ENCODE measurements at regions not wholly inside any gene's neighbourhood (a gene's known extent, or its start where the extent isn't known, plus 50 kb on each side); places are given as distances from the start of the nearest gene placed in this dataset.

DNA sequence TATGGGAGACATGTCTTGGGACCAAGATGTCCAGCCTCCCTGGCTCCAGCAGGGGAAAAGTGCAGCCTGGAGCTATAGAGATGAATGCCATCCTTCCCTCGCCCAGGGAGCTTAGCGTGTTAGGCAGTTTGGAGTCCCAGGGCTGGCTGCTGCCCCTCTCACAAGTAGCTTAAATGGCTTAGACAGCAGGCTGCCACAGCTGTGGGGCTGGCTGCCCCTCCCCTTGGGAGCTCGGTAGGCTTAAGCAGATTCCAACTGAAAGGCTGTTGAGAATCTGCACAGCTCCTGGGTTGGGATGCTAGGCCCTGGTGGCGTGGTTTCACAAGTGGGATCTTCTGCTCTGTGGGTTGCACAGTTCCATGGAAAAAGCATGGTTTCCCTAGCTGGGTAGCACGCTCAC lies 940.5 kb upstream of the DDX18 start:
- Histone ChIP-seq H3K4ac (ENCODE audit: low read length) (no peak overlapping the region), H3K79me1 (ENCODE audit: low read depth, low read length) (no peaks in the 10 kb centered on the region), H4K91ac (ENCODE audit: low read depth, low read length, poor library complexity) (no peak overlapping the region), H3K14ac (ENCODE audit: low read length) (no peak overlapping the region), H2BK15ac (ENCODE audit: low read length) (no peak overlapping the region), H3K18ac (ENCODE audit: low read length) (no peak overlapping the region), H3K27ac (replicated peaks; ENCODE audit: low read length) (no peak overlapping the region), H2AFZ (ENCODE audit: low read length) (no peak overlapping the region), H3K4me1 (ENCODE audit: control insufficient read depth in 2 of 2, insufficient read depth in 1 of 2, low read depth in 1 of 2, low read length in 2 of 2) (no peaks in the 10 kb centered on the region), H3K4me2 (ENCODE audit: insufficient read depth, low read length, poor library complexity, severe bottlenecking) (no peak overlapping the region), H3K23ac (ENCODE audit: low read depth, low read length, poor library complexity) (no peak overlapping the region), H2BK12ac (ENCODE audit: low read length) (no peak overlapping the region), H3K9ac (ENCODE audit: low read depth, low read length, poor library complexity) (no peak overlapping the region), H2AK5ac (ENCODE audit: low read depth, low read length) (no peak overlapping the region), H4K8ac (ENCODE audit: low read depth, low read length) (no peak overlapping the region), H2BK120ac (ENCODE audit: low read depth, low read length) (no peak overlapping the region), H3K27me3 (ENCODE audit: control insufficient read depth in 3 of 3, insufficient read depth in 3 of 3, low read depth in 1 of 3, low read length in 3 of 3) (no peaks in the 10 kb centered on the region), H3K36me3 (replicated peaks in 1 of 2; ENCODE audit: control insufficient read depth in 2 of 2, insufficient read depth in 2 of 2, low read length in 2 of 2) (no peaks in the 10 kb centered on the region), H3K4me3 (ENCODE audit: low read length in 2 of 2) (no peak overlapping the region), H3K9me3 (replicated peaks in 1 of 2; ENCODE audit: control insufficient read depth in 2 of 2, insufficient read depth in 1 of 2, low read depth in 1 of 2, low read length in 2 of 2) (no peaks in the 10 kb centered on the region), H2BK5ac (ENCODE audit: low read length) (no peak overlapping the region)
- DNase-seq (ENCODE audit: low spot score): no peak
- WGBS, 2 donors (ENCODE audit: extremely low coverage in 2 of 2, insufficient read length in 2 of 2, insufficient replicate concordance in 1 of 2): no CpG with 5 or more reads among the region's 5 CpGs

DNA sequence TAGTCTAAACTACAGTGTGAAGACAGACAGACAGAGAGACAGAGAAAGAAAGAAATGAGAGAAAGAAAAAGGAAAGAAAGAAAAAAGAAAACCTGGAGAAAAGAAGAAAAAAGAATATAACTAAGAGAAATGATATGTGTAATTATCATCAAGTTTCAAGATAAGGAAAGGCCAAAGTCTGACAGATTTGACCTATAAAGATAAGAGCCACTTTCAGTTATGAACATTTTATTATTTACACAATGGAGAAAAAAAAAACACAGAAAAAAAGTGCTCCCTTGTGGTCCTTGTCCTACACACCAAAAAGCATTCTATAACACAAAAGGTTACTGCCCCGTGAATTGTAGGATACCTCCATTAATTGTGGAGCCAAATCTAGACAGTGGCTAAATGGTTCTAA lies 937.2 kb upstream of the DDX18 start:
- H3K79me1 ChIP-seq (ENCODE audit: low read depth, low read length): no peaks in the 10 kb centered on the region
- no peak overlapping the region for H2BK5ac ChIP-seq (ENCODE audit: low read length)
- WGBS, 2 donors (ENCODE audit: extremely low coverage in 2 of 2, insufficient read length in 2 of 2, insufficient replicate concordance in 1 of 2): no CpG with 5 or more reads among the region's 1 CpG

DNA sequence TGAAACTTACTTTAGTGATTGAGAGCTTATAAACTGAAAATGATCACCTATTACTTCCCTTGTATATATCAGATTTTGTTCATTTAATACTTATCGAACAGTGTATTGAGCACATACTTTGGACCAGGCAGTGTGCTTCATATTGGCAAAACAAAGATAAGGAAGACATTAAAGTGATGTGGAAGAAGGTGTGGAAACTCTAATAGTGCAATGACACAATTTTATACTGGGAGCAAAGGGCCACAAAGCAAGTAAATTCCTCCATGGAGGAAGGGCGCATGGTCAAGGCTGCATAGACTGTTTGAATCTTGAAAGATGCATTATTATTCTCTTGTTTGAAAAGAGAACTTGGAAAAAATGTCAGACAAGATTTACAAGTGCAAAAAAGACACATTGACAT lies 936.5 kb upstream of the DDX18 start:
- Histone ChIP-seq H3K4me1 (ENCODE audit: control insufficient read depth in 2 of 2, insufficient read depth in 1 of 2, low read depth in 1 of 2, low read length in 2 of 2) (no peaks in the 10 kb centered on the region), H4K91ac (ENCODE audit: low read depth, low read length, poor library complexity) (no peak overlapping the region), H3K79me1 (ENCODE audit: low read depth, low read length) (no peaks in the 10 kb centered on the region), H2AFZ (ENCODE audit: low read length) (no peak overlapping the region), H3K27ac (replicated peaks; ENCODE audit: low read length) (no peak overlapping the region), H3K27me3 (ENCODE audit: control insufficient read depth in 3 of 3, insufficient read depth in 3 of 3, low read depth in 1 of 3, low read length in 3 of 3) (no peaks in the 10 kb centered on the region), H3K36me3 (replicated peaks in 1 of 2; ENCODE audit: control insufficient read depth in 2 of 2, insufficient read depth in 2 of 2, low read length in 2 of 2) (no peaks in the 10 kb centered on the region), H3K23ac (ENCODE audit: low read depth, low read length, poor library complexity) (no peak overlapping the region), H2BK12ac (ENCODE audit: low read length) (no peak overlapping the region), H2BK15ac (ENCODE audit: low read length) (no peak overlapping the region), H3K4me2 (ENCODE audit: insufficient read depth, low read length, poor library complexity, severe bottlenecking) (no peak overlapping the region), H3K9ac (ENCODE audit: low read depth, low read length, poor library complexity) (no peak overlapping the region), H3K4ac (ENCODE audit: low read length) (no peak overlapping the region), H3K14ac (ENCODE audit: low read length) (no peak overlapping the region), H3K18ac (ENCODE audit: low read length) (no peak overlapping the region), H2BK120ac (ENCODE audit: low read depth, low read length) (no peak overlapping the region), H3K4me3 (ENCODE audit: low read length in 2 of 2) (no peak overlapping the region), H2BK5ac (ENCODE audit: low read length) (no peak overlapping the region), H2AK5ac (ENCODE audit: low read depth, low read length) (no peak overlapping the region), H3K9me3 (replicated peaks in 1 of 2; ENCODE audit: control insufficient read depth in 2 of 2, insufficient read depth in 1 of 2, low read depth in 1 of 2, low read length in 2 of 2) (no peaks in the 10 kb centered on the region), H4K8ac (ENCODE audit: low read depth, low read length) (no peak overlapping the region)
- WGBS, 2 donors (ENCODE audit: extremely low coverage in 2 of 2, insufficient read length in 2 of 2, insufficient replicate concordance in 1 of 2): no CpG with 5 or more reads among the region's 2 CpGs
- no peak for DNase-seq (ENCODE audit: low spot score)

More for the DNA sequence above, 937.2 kb upstream of the DDX18 start:
- Histone ChIP-seq H3K9ac (ENCODE audit: low read depth, low read length, poor library complexity) (no peak overlapping the region), H3K27ac (replicated peaks; ENCODE audit: low read length) (no peak overlapping the region), H3K36me3 (replicated peaks in 1 of 2; ENCODE audit: control insufficient read depth in 2 of 2, insufficient read depth in 2 of 2, low read length in 2 of 2) (no peaks in the 10 kb centered on the region), H2AK5ac (ENCODE audit: low read depth, low read length) (no peak overlapping the region), H2BK15ac (ENCODE audit: low read length) (no peak overlapping the region), H3K14ac (ENCODE audit: low read length) (no peak overlapping the region), H3K4ac (ENCODE audit: low read length) (no peak overlapping the region), H3K23ac (ENCODE audit: low read depth, low read length, poor library complexity) (no peak overlapping the region), H4K8ac (ENCODE audit: low read depth, low read length) (no peak overlapping the region), H2AFZ (ENCODE audit: low read length) (no peak overlapping the region), H3K27me3 (ENCODE audit: control insufficient read depth in 3 of 3, insufficient read depth in 3 of 3, low read depth in 1 of 3, low read length in 3 of 3) (no peaks in the 10 kb centered on the region), H3K4me1 (ENCODE audit: control insufficient read depth in 2 of 2, insufficient read depth in 1 of 2, low read depth in 1 of 2, low read length in 2 of 2) (no peaks in the 10 kb centered on the region), H4K91ac (ENCODE audit: low read depth, low read length, poor library complexity) (no peak overlapping the region), H3K9me3 (replicated peaks in 1 of 2; ENCODE audit: control insufficient read depth in 2 of 2, insufficient read depth in 1 of 2, low read depth in 1 of 2, low read length in 2 of 2) (no peaks in the 10 kb centered on the region), H3K18ac (ENCODE audit: low read length) (no peak overlapping the region), H2BK120ac (ENCODE audit: low read depth, low read length) (no peak overlapping the region), H2BK12ac (ENCODE audit: low read length) (no peak overlapping the region), H3K4me2 (ENCODE audit: insufficient read depth, low read length, poor library complexity, severe bottlenecking) (no peak overlapping the region), H3K4me3 (ENCODE audit: low read length in 2 of 2) (no peak overlapping the region)
- no peak for DNase-seq (ENCODE audit: low spot score)

DNA sequence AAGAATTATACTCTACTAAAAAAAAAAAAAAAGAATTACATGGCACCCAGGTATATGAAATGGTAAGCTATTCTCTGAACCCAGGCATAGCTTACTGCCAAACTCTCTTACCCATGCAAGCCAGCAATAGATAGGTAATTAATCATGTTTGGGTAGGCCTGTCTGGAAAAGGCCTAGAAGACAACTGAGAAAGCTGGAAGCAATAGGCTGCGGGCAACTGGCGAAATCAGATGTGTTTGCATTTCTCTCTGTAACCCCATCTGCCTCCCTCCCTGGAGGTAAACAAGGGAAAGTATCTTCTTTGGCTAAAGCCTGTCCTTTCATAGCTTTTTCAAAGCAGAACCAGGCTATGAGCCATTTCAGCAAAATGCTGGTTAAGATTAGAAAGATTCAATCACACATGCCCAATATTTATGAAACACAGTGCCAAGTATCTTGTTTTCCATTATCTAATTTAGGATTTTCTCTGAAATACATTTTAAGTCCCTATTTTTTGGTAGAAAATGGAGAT lies 934.8 kb upstream of the DDX18 start:
- no peak for DNase-seq (ENCODE audit: low spot score)
- Histone ChIP-seq H2BK5ac (ENCODE audit: low read length) (no peak overlapping the region), H3K36me3 (replicated peaks in 1 of 2; ENCODE audit: control insufficient read depth in 2 of 2, insufficient read depth in 2 of 2, low read length in 2 of 2) (no peaks in the 10 kb centered on the region), H3K4me2 (ENCODE audit: insufficient read depth, low read length, poor library complexity, severe bottlenecking) (no peak overlapping the region), H2BK120ac (ENCODE audit: low read depth, low read length) (no peak overlapping the region), H3K23ac (ENCODE audit: low read depth, low read length, poor library complexity) (no peak overlapping the region), H2BK12ac (ENCODE audit: low read length) (no peak overlapping the region), H3K14ac (ENCODE audit: low read length) (no peak overlapping the region), H3K4ac (ENCODE audit: low read length) (no peak overlapping the region), H2AK5ac (ENCODE audit: low read depth, low read length) (no peak overlapping the region), H3K79me1 (ENCODE audit: low read depth, low read length) (no peaks in the 10 kb centered on the region), H4K8ac (ENCODE audit: low read depth, low read length) (no peak overlapping the region), H4K91ac (ENCODE audit: low read depth, low read length, poor library complexity) (no peak overlapping the region), H2AFZ (ENCODE audit: low read length) (no peak overlapping the region), H3K4me1 (ENCODE audit: control insufficient read depth in 2 of 2, insufficient read depth in 1 of 2, low read depth in 1 of 2, low read length in 2 of 2) (no peaks in the 10 kb centered on the region), H3K27me3 (ENCODE audit: control insufficient read depth in 3 of 3, insufficient read depth in 3 of 3, low read depth in 1 of 3, low read length in 3 of 3) (no peaks in the 10 kb centered on the region), H3K18ac (ENCODE audit: low read length) (no peak overlapping the region), H3K9me3 (replicated peaks in 1 of 2; ENCODE audit: control insufficient read depth in 2 of 2, insufficient read depth in 1 of 2, low read depth in 1 of 2, low read length in 2 of 2) (no peaks in the 10 kb centered on the region), H2BK15ac (ENCODE audit: low read length) (no peak overlapping the region), H3K27ac (replicated peaks; ENCODE audit: low read length) (no peak overlapping the region), H3K9ac (ENCODE audit: low read depth, low read length, poor library complexity) (no peak overlapping the region), H3K4me3 (ENCODE audit: low read length in 2 of 2) (no peak overlapping the region)
- no CpG with 5 or more reads among the region's 2 CpGs for WGBS, 2 donors (ENCODE audit: extremely low coverage in 2 of 2, insufficient read length in 2 of 2, insufficient replicate concordance in 1 of 2)

Data from neuronal stem cell (in vitro differentiated cells).